GM19438 (cell line): ENCODE measurements at regions not wholly inside any gene's neighbourhood (a gene's known extent, or its start where the extent isn't known, plus 50 kb on each side); places are given as distances from the start of the nearest gene placed in this dataset.
"Not testable (repeated sequence)": the region's sequence is repeated elsewhere in the genome, so short reads cannot be mapped to it uniquely, and the experiment has no call there.

Source experiments
- ATAC-seq: cut with Tn5 transposase; IDR thresholded peaks from one replicate; pipeline ENCODE4 v1.9.1; 2021; ENCODE audit warnings: low read depth; ENCODE audit not compliant: unreplicated experiment

GRCh38 chr14:98910061-98910460, 361.9 kb downstream of the BCL11B start:
- ATAC-seq = no peak

- no peak for ATAC-seq
These were observed 359.3 kb downstream of the BCL11B start for GRCh38 chr14:98912655-98913054.

GRCh38 chr14:98913967-98914650, 357.9 kb downstream of the BCL11B start:
- no peak for ATAC-seq

- ATAC-seq = no peak
These were observed 357.1 kb downstream of the BCL11B start for GRCh38 chr14:98914942-98915341.

- ATAC-seq = no peak
These were observed 356.4 kb downstream of the BCL11B start for GRCh38 chr14:98915625-98916024.

- ATAC-seq = no peak
These were observed 356.0 kb downstream of the BCL11B start for GRCh38 chr14:98916036-98916435.

GRCh38 chr14:98916476-98916875, 355.5 kb downstream of the BCL11B start:
- ATAC-seq = no peak

DNA sequence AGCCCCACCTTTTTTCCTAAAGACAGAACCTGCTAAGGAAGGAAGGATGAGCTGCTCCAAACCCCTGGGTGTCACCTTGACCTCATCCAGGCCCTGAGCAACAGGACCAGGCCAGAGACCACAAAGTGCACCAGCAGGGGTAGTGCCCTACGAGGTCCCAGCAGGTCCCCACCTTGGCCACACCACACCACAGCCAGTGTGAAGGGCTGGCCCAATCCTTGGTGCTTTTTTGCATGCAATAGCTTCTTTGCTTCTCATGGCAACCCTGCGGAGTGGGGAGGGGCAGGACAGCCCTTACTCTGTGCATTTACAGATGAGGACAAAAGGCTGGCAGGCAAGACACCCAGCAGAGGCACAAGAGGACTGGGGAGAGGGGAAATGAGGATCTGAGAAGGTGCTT, 352.6 kb downstream of the BCL11B start:
- ATAC-seq = no peak

DNA sequence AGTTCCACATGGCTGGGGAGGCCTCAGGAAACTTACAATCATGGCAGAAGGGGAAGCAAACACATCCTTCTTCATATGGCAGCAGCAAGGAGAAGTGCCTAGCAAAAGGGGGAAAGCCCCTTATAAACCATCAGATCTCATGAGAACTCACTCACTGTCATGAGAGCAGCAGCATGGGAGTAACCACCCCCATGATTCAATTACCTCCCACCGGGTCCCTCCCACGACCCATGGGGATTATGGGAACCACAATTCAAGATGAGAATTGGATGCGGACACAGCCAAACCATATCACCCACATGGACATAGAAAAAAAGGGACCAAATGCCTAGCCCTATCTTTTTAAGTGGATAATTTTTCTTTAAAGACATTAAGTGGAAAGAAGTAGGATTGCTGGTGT, 350.7 kb downstream of the BCL11B start:
- ATAC-seq = not testable (repeated sequence)

DNA sequence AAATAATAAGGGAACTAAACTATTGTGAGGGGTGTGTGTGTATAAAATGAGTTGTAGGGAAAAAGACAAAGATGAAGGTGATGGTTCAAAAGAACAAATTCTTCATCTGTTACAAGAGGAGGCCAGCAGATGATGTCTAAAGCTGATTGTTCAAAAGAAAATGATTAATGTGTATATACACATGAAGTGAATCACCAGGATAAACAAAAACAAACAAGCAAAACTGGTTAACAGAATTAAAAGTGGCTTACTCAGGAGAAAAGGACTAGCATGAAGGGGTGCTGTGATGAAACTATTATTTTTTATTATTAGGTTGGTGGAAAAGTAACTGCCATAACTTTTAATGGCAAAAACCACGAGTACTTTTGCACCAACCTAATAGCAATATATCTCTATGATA, 348.4 kb downstream of the BCL11B start:
- no peak for ATAC-seq

DNA sequence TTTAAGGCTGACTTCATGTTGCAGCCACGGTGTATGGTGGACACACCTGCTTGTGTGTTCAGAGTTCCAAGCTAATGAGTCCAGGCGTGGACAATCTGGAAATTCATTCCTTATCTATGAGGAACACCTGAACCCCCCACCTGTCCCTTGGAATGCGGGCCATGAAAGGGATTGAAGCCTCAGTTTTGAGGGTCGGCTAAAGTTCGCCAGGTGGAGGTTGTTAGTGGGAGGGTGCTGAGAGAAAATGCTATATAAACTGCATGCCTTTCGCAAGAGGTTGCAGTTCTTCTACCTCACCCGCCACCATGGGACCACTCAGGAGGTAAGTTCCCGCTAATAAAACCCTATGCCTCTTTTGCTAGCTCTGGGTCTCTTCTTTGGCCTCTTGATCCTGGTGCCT, 348.0 kb downstream of the BCL11B start:
- ATAC-seq = no peak

- no peak for ATAC-seq
These were observed 346.5 kb downstream of the BCL11B start for GRCh38 chr14:98925354-98926040.

DNA sequence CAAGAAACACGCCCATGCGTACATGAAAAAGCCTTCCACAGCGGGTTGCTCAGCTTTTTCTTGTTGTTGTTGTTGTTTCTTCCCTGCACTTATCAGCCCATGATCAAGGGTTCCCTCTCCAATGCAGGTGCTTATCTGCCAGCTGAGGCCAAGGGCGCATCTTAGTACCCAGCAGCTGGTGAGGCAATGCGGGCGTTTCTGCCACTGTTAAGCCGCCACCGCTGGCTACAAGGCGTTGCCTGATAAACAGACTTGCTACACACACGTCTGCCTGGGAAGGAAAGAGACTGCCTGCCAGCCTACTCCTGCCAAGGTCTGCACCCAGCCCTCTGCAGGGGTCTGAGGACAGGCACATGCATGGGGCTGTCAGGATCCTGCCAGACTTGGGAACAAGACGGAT, 345.9 kb downstream of the BCL11B start:
- no peak for ATAC-seq

DNA sequence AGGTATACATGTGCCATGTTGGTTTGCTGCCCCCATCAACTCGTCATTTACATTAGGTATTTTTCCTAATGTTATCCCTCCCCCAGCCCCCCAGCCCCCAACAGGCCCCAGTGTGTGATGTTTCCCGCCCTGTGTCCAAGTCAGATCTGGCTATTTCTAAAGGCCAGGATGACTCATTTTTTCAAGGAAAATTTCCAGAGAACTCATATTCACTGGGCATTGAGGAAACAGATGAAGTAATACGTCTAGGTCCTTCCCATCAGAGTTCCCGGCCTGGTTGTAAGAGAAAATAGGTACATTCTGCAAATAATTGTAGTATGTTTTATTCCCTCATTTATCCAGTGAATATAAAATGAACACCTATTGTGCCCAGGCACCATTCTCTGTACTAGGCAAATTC, 345.2 kb downstream of the BCL11B start:
- ATAC-seq = no peak

- no peak for ATAC-seq
These were observed 344.0 kb downstream of the BCL11B start for GRCh38 chr14:98927986-98928385.

DNA sequence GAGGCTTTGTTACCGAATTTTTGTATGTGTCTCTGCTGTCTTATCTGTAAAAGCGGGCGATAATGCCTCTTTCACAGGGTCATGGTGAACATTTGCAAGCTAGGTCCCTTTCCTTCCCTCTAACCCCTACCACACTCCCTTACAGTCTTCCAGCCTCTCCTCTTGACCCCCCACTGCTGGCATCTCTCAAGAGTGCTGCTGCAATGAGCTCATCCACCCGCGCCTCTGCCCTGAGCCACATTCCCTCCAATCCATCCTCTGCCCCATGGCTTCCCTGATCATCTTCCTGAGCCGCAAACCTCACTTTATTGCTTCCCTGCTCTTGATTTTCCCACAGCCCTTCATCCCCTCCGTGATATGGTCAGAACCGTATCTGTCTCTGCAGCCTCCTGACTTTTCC, 343.6 kb downstream of the BCL11B start:
- ATAC-seq = no peak

GRCh38 chr14:98931126-98931525, 340.9 kb downstream of the BCL11B start:
- ATAC-seq = no peak

- ATAC-seq = no peak
These were observed 340.1 kb downstream of the BCL11B start for GRCh38 chr14:98931911-98932310.

- ATAC-seq = no peak
These were observed 339.3 kb downstream of the BCL11B start for GRCh38 chr14:98932431-98933325.

DNA sequence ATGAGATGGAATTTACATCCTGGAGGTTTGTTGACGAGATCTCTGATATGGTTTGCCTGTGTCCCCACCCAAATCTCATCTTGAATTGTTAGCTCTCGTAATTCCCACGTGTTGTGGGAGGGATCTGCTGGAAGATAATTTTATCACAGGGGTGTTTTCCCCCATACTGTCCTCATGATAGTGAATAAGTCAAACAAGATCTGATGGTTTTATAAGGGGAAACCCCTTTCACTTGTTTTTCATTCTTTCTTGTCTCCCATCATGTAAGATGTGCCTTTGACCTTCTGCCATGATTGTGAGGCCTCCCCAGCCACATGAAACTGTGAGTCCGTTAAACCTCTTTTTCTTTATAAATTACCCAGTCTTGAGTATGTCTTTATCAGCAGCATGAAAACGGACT, 337.4 kb downstream of the BCL11B start:
- ATAC-seq = not testable (repeated sequence)

- no peak for ATAC-seq
These were observed 336.1 kb downstream of the BCL11B start for GRCh38 chr14:98935921-98936320.
